Spleen (tissue), 11 donors: ENCODE measurements at regions not wholly inside any gene's neighbourhood (a gene's known extent, or its start where the extent isn't known, plus 50 kb on each side); places are given as distances from the start of the nearest gene placed in this dataset.
"Not testable (repeated sequence)": the region's sequence is repeated elsewhere in the genome, so short reads cannot be mapped to it uniquely, and the experiment has no call there.

Source experiments
- DNase-seq: peaks from one replicate; pipeline ENCODE4 v3.0.0-alpha.2; 2020
- H3K27ac ChIP-seq, 8 donors: fragments of 200-600 bp; sonication (generic) in 7 of 8; 1 replicate in 4 of 8; 2 replicates in 4 of 8; pipeline versions ENCODE4 v1.5.0 to v1.8.0; 2016 to 2021; ENCODE audit warnings: inconsistent platforms in 4 of 8, mild to moderate bottlenecking in 4 of 8, moderate library complexity in 1 of 8
- H3K27me3 ChIP-seq, 7 donors: fragments of 200-600 bp; sonication (generic) in 6 of 7; replicated peaks in 1 of 7; 1 replicate in 4 of 7; 2 replicates in 3 of 7; pipeline versions ENCODE4 v1.5.0 to v1.8.0; 2016 to 2021; ENCODE audit warnings: inconsistent platforms in 3 of 7, mild to moderate bottlenecking in 1 of 7
- H3K36me3 ChIP-seq, 6 donors: fragments of 200-600 bp; sonication (generic) in 5 of 6; 1 replicate in 4 of 6; 2 replicates in 2 of 6; pipeline versions ENCODE4 v1.5.0 to v1.8.0; 2016 to 2021; ENCODE audit warnings: inconsistent platforms in 2 of 6
- H3K4me1 ChIP-seq, 6 donors: fragments of 200-600 bp; sonication (generic) in 5 of 6; 1 replicate in 3 of 6; 2 replicates in 3 of 6; pipeline versions ENCODE4 v1.5.0 to v1.8.0; 2016 to 2021; ENCODE audit warnings: inconsistent platforms in 3 of 6
- H3K4me3 ChIP-seq, 8 donors: fragments of 200-600 bp; sonication (generic) in 7 of 8; 1 replicate in 4 of 8; 2 replicates in 4 of 8; pipeline versions ENCODE4 v1.5.0 to v1.8.0; 2016 to 2021; ENCODE audit warnings: inconsistent platforms in 4 of 8, mild to moderate bottlenecking in 4 of 8, moderate library complexity in 2 of 8
- H3K9me3 ChIP-seq, 8 donors: fragments of 200-600 bp; sonication (generic) in 7 of 8; 1 replicate in 4 of 8; 2 replicates in 4 of 8; pipeline versions ENCODE4 v1.5.0 to v1.8.0; 2016 to 2021; ENCODE audit warnings: inconsistent platforms in 4 of 8
- POLR2A ChIP-seq, 3 donors: fragments of 450-650 bp; IDR thresholded peaks; one replicate each; pipeline ENCODE4 v1.5.1; 2017; ENCODE audit warnings: antibody characterized with exemption in 3 of 3, mild to moderate bottlenecking in 1 of 3
- POLR2AphosphoS5 ChIP-seq, 3 donors: sonication (generic); formaldehyde crosslinking; IDR thresholded peaks; one replicate each; pipeline ENCODE4 v1.5.1; 2017; ENCODE audit warnings: antibody characterized with exemption in 3 of 3
- WGBS, 5 donors: extraction: QIAGEN DNeasy Blood & Tissue Kit in 3 of 5; methylation state at CpG; one replicate each; pipeline versions ENCODE4 v1.1.5 to v1.1.7; 2013 to 2018; 5-methylcytosine and 5-hydroxymethylcytosine counted together
- intact Hi-C: fragments of 100-400 bp; cut with DNase I; formaldehyde crosslinking; loops from one replicate; pipeline ENCODE4 v1.15.0; 2023; ENCODE audit warnings: low total_unique reads
- TF ChIP-seq, protein P1 (sequence below), 11 experiments: fragments of 200-600 bp in 7 of 11; fragments of 450-650 bp in 4 of 11; sonication (generic) in 4 of 11; IDR thresholded peaks in 8 of 11; conservative IDR thresholded peaks in 3 of 11; 1 replicate in 7 of 11; 2 replicates in 4 of 11; pipeline versions ENCODE4 v1.4.0 to v1.8.0; 2016 to 2021; ENCODE audit warnings: antibody characterized with exemption in 11 of 11, inconsistent platforms in 4 of 11, mild to moderate bottlenecking in 1 of 11
- donor health status: healthy with polysubstance abuse.
- donor health status: DM: no; HTN: no; CAD: no; lungs with moderate emphysema.
- donor health status: DM: no; HTN: no; CAD: no.
- donor health status: Bipolar disorder and iron deficiency.
- donor health status: healthy.
- donor health status: DM: no; HTN: no; CAD: no.
- donor health status: DM: yes; HTN: yes; CAD: no.

DNA sequence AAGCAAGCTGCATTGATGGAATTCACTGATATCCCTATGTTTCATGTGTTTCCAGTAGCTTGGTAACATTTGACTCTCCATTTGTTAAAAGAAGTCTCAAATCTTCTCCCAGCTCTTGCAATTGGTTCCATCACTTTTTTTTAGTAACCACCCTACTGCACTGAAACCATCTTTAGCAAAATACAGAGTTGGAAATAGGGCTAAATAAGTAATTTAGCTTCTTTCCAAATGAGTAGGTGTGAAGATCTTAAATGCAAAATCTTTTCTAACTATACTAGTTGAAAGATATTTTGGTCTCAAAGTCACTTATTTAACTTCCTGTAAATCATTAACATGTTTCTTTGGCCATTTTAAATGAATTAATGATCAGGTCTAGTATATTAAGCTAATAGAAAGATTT is 138.1 kb downstream of the DIRAS2 start:
- H3K9me3 ChIP-seq, result no peaks in the 10 kb centered on the region
- no peaks in the 10 kb centered on the region for H3K36me3 ChIP-seq
- no peak overlapping the region for H3K4me3 ChIP-seq
- no peaks in the 10 kb centered on the region for H3K27me3 ChIP-seq
- no peak overlapping the region for H3K27ac ChIP-seq
- no peak for DNase-seq
- no peaks in the 10 kb centered on the region for H3K4me1 ChIP-seq
- no peak for TF ChIP-seq POLR2A (IDR thresholded peaks at IDR 0.05)
- TF ChIP-seq POLR2AphosphoS5 (IDR thresholded peaks at IDR 0.05), result no peak
- TF ChIP-seq, protein P1, sequence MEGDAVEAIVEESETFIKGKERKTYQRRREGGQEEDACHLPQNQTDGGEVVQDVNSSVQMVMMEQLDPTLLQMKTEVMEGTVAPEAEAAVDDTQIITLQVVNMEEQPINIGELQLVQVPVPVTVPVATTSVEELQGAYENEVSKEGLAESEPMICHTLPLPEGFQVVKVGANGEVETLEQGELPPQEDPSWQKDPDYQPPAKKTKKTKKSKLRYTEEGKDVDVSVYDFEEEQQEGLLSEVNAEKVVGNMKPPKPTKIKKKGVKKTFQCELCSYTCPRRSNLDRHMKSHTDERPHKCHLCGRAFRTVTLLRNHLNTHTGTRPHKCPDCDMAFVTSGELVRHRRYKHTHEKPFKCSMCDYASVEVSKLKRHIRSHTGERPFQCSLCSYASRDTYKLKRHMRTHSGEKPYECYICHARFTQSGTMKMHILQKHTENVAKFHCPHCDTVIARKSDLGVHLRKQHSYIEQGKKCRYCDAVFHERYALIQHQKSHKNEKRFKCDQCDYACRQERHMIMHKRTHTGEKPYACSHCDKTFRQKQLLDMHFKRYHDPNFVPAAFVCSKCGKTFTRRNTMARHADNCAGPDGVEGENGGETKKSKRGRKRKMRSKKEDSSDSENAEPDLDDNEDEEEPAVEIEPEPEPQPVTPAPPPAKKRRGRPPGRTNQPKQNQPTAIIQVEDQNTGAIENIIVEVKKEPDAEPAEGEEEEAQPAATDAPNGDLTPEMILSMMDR (IDR thresholded peaks at IDR 0.05 in 8 of 11, conservative IDR thresholded peaks at IDR 0.05 in 3 of 11), result no peak
- intact Hi-C loops, result no loop called here

DNA sequence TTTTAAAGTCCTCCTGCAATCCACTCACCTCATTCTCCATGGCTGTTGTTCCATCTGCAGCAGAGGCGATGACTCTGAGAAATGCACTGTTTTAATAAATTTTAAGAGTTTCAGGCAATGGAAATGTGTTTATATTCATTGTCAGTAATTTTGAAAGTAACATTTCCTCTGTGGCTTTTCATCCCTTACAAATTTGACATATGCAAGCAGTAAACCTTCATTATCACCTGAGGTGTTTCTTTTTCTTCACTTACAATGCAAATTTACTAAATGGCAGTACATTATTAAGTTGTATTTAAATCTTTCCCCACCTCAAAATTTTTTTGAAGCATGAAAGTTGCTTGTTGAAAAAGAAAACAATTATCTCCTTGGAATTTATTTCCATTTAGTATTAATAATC is 136.9 kb downstream of the DIRAS2 start:
- Histone ChIP-seq H3K27ac (no peak overlapping the region), H3K9me3 (no peaks in the 10 kb centered on the region), H3K27me3 (no peaks in the 10 kb centered on the region), H3K4me1 (no peaks in the 10 kb centered on the region), H3K4me3 (no peak overlapping the region), H3K36me3 (no peaks in the 10 kb centered on the region)
- intact Hi-C loops, result no loop called here
- WGBS, 5 donors, result 61 to 88% (median 83%) methylated on average over 1 of the region's 1 CpG
- no peak for TF ChIP-seq POLR2A (IDR thresholded peaks at IDR 0.05)
- TF ChIP-seq POLR2AphosphoS5 (IDR thresholded peaks at IDR 0.05), result no peak
- TF ChIP-seq, protein P1 (IDR thresholded peaks at IDR 0.05 in 8 of 11, conservative IDR thresholded peaks at IDR 0.05 in 3 of 11), result no peak
- DNase-seq, result no peak

DNA sequence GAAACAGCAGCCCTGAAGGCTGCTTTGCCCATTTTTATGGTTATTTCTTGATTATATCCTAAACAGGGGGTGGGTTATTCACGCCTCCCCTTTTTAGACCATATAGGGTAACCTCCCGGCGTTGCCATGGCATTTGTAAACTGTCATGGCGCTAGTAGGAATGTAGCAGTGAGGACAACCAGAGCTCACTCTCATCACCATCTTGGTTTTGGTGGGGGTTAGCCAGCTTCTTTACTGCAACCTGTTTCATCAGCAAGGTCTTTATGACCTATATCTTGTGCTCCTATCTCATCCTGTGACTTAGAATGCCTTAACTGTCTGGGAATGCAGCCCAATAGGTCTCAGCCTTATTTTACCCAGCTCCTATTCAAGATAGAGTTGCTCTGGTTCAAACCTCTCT is 136.2 kb downstream of the DIRAS2 start:
- H3K9me3 ChIP-seq, H3K27me3 ChIP-seq, H3K27ac ChIP-seq, H3K4me1 ChIP-seq, H3K4me3 ChIP-seq, DNase-seq, H3K36me3 ChIP-seq, intact Hi-C loops: not testable (repeated sequence)
- 85 to 94% (median 93%) methylated on average over 4 of the region's 4 CpGs for WGBS, 5 donors

DNA sequence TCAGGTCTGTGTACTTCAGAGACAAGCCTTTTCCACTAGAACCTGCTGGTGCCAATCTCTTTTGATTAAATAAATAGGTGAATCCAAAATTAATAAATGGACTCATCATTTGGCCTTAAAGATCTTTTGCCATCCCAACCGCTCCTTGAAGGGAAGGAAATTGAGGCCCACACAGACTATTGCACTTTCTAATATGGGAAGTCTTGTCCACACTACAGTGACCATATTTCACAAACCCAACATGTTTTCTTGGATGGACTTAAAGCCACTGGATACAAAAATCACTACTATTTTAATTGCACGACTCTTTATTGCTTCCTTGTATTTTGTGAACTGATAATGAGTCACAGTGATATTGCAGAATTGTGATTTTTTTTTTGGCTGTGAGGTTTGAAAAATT is 135.0 kb downstream of the DIRAS2 start:
- Histone ChIP-seq H3K9me3 (no peaks in the 10 kb centered on the region), H3K36me3 (no peaks in the 10 kb centered on the region), H3K4me3 (no peak overlapping the region), H3K27ac (no peak overlapping the region), H3K4me1 (no peaks in the 10 kb centered on the region), H3K27me3 (no peaks in the 10 kb centered on the region)
- no peak for DNase-seq
- intact Hi-C loops, result no loop called here
- WGBS, 5 donors, result 74 to 96% (median 87%) methylated on average over 2 of the region's 2 CpGs
- no peak for TF ChIP-seq POLR2A (IDR thresholded peaks at IDR 0.05)
- TF ChIP-seq, protein P1 (IDR thresholded peaks at IDR 0.05 in 8 of 11, conservative IDR thresholded peaks at IDR 0.05 in 3 of 11), result no peak
- no peak for TF ChIP-seq POLR2AphosphoS5 (IDR thresholded peaks at IDR 0.05)

DNA sequence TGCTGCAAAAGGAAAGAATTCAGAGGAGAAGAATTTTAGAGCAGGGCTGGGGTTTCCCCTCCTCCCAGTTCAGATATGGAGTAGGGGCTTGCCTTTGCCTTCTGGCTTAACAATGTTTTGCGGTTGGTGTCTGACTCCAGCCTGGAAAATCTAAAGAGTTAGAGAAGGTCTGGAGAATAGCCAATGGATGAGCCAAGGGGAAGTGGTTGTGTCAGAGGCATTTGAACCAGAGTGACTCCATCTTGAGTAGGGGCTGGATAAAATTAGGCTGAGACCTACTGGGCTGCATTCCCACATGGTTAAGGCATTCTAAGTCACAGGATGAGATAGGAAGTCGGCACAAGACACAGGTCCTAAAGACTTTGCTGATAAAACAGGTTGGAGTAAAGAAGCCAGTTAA is 133.7 kb downstream of the DIRAS2 start:
- Histone ChIP-seq H3K4me1 (no peaks in the 10 kb centered on the region), H3K27ac (no peak overlapping the region), H3K27me3 (no peaks in the 10 kb centered on the region), H3K4me3 (no peak overlapping the region), H3K9me3 (no peaks in the 10 kb centered on the region), H3K36me3 (no peaks in the 10 kb centered on the region)
- TF ChIP-seq POLR2AphosphoS5 (IDR thresholded peaks at IDR 0.05) (no peak), POLR2A (IDR thresholded peaks at IDR 0.05) (no peak)
- TF ChIP-seq, protein P1 (IDR thresholded peaks at IDR 0.05 in 8 of 11, conservative IDR thresholded peaks at IDR 0.05 in 3 of 11), result no peak
- WGBS, 5 donors, result 89 to 95% (median 91%) methylated on average over 2 of the region's 2 CpGs
- intact Hi-C loops, result no loop called here
- DNase-seq, result no peak
